OCI-LY7 (cell line): ENCODE measurements at regions not wholly inside any gene's neighbourhood (a gene's known extent, or its start where the extent isn't known, plus 50 kb on each side); places are given as distances from the start of the nearest gene placed in this dataset.

Experiments
- EZH2phosphoT487 ChIP-seq: fragments of 200-600 bp; sonication (generic); IDR thresholded peaks from 2 replicates; pipeline ENCODE4 v1.6.1; 2018; ENCODE audit warnings: low read depth, borderline replicate concordance, mild to moderate bottlenecking, mixed run types, antibody characterized with exemption, low read length, moderate library complexity, mixed read lengths
- TF ChIP-seq, protein P1 (sequence below): fragments of 200-600 bp; sonication (generic); conservative IDR thresholded peaks from 2 replicates; pipeline ENCODE4 v1.5.1; 2014; ENCODE audit warnings: mild to moderate bottlenecking, antibody characterized with exemption, low read length, moderate library complexity, mixed read lengths

DNA sequence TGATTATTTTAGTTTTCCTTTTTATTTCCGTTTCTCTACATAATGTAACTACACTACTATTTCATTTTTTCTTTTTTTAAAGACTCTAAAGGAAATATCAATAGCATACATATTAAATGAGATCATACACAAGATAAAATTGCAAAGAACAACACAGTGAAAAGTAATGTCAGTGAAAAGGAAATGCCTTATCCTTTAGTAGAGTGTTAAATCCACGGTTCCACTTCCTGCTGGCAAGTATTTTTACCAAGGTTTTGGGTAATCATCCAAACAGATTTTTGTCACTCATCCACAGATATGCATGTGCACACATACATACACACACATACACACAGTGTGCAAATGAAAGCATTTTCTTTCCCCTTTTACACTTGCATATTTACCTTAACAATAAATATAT lies 548.9 kb downstream of the PPP4R3C start:
- TF ChIP-seq, protein P1, sequence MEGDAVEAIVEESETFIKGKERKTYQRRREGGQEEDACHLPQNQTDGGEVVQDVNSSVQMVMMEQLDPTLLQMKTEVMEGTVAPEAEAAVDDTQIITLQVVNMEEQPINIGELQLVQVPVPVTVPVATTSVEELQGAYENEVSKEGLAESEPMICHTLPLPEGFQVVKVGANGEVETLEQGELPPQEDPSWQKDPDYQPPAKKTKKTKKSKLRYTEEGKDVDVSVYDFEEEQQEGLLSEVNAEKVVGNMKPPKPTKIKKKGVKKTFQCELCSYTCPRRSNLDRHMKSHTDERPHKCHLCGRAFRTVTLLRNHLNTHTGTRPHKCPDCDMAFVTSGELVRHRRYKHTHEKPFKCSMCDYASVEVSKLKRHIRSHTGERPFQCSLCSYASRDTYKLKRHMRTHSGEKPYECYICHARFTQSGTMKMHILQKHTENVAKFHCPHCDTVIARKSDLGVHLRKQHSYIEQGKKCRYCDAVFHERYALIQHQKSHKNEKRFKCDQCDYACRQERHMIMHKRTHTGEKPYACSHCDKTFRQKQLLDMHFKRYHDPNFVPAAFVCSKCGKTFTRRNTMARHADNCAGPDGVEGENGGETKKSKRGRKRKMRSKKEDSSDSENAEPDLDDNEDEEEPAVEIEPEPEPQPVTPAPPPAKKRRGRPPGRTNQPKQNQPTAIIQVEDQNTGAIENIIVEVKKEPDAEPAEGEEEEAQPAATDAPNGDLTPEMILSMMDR = no peak
- no peak for TF ChIP-seq EZH2phosphoT487
